ENCODE measurements at regions not wholly inside any gene's neighbourhood (a gene's known extent, or its start where the extent isn't known, plus 50 kb on each side); places are given as distances from the start of the nearest gene placed in this dataset.
"Not testable (repeated sequence)": the region's sequence is repeated elsewhere in the genome, so short reads cannot be mapped to it uniquely, and the experiment has no call there.

GRCh38 chr14:40025101-40025500 is 592.9 kb upstream of the FBXO33 start:
- no peak for TF ChIP-seq POLR2A (IDR thresholded peaks at IDR 0.05; ENCODE audit: low read depth, low read length)
- DNase-seq (ENCODE audit: insufficient read length, low spot score) (no peak), FAIRE-seq (no peak)

GRCh38 chr14:40010961-40011360 is 578.7 kb upstream of the FBXO33 start:
- no peak for FAIRE-seq
- TF ChIP-seq POLR2A (IDR thresholded peaks at IDR 0.05; ENCODE audit: low read depth, low read length), result no peak
- DNase-seq (ENCODE audit: insufficient read length, low spot score), result no peak

DNA sequence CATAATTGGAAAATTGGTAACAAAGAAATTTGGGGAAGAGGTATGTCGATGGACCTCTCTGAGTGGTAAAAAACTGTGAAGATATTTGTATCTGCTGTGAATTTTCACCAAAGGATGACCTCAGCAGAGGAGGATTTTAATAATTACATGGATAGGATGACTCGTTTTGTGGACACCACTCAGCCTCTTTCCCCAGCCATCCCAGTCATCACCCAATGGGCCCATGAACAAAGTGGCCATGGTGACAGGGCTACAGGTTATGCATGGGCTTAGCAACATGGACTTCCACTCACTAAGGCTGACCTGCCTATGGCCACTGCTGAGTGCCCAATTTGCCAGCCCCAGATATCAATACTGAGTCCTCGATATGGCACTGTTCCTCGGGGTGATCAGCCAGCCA is 577.5 kb upstream of the FBXO33 start:
- FAIRE-seq (no peak), DNase-seq (ENCODE audit: insufficient read length, low spot score) (no peak)
- TF ChIP-seq POLR2A (IDR thresholded peaks at IDR 0.05; ENCODE audit: low read depth, low read length), result no peak

- DNase-seq (ENCODE audit: insufficient read length, low spot score); FAIRE-seq: not testable (repeated sequence)
These were observed 576.1 kb upstream of the FBXO33 start for GRCh38 chr14:40008345-40008744.

DNA sequence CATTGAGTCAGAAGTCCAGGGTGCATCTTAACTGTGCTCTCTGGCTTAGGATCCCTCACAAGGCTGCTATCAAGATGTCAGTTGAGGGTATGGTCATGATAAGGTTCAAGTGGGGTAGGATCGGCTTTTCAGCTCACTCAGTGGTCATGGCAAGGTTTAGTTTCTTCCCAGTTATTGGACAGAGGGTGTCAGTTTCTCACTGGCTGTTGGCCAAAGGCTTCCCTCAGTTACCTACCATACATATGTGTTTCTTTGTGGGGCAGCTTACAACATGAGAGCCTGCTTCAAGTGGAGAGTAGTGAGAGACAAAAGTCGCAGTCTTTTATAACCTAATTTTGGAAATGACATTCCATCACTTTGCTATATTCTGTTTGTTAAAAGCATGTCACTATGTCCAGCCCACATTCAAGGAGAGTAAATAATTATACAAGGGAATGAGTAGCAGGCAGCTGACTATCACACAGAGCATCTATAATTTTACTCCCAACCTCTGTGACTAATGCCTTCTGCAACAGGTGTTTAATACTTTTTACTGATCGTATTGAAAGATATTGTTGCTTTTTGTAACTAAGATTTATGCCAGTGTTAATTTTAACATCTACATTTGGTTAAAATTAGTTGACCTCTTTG is 572.8 kb upstream of the FBXO33 start:
- no peak for FAIRE-seq
- no peak for TF ChIP-seq POLR2A (IDR thresholded peaks at IDR 0.05; ENCODE audit: low read depth, low read length)
- no peak for DNase-seq (ENCODE audit: insufficient read length, low spot score)

- FAIRE-seq (no peak), DNase-seq (ENCODE audit: insufficient read length, low spot score) (no peak)
- no peak for TF ChIP-seq POLR2A (IDR thresholded peaks at IDR 0.05; ENCODE audit: low read depth, low read length)
These were observed 571.5 kb upstream of the FBXO33 start for GRCh38 chr14:40003773-40004172.

DNA sequence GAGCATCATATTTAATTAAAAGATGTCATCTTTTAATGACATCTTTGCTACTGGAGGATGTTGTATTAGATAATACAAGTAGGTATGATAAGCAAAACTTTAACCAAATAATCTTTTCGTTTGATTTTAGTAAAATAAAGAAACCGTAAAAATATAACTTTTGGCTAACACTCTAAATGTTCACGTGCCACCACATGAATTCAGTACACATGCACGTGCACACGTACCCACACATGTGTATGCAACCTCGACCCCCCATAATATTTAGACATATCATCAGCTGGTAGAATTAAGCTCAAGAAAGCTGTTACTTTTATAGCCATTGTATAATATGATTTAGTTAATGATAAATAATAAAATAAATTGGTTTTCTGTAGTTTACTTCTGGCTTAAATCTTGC is 566.6 kb upstream of the FBXO33 start:
- FAIRE-seq (no peak), DNase-seq (ENCODE audit: insufficient read length, low spot score) (no peak)
- no peak for TF ChIP-seq POLR2A (IDR thresholded peaks at IDR 0.05; ENCODE audit: low read depth, low read length)

DNA sequence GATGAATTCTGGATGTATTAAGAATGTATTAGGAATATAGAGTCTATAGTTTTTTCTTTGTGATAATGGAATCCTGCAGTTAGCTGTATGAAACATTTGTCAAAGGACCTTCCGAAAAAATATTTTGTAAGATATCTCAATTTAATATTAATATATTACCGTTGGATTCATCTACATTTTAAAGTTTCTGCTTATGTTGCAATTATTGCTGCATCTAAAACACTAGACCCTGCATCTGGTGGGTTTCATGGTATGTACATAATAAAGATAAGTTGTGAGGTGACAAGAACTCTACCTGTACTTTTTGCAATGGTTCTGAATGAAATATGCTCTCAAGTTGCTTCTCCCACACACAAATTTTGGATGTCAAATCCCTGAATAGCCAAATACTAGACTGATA is 565.9 kb upstream of the FBXO33 start:
- TF ChIP-seq POLR2A (IDR thresholded peaks at IDR 0.05; ENCODE audit: low read depth, low read length), result no peak
- no peak for FAIRE-seq

DNA sequence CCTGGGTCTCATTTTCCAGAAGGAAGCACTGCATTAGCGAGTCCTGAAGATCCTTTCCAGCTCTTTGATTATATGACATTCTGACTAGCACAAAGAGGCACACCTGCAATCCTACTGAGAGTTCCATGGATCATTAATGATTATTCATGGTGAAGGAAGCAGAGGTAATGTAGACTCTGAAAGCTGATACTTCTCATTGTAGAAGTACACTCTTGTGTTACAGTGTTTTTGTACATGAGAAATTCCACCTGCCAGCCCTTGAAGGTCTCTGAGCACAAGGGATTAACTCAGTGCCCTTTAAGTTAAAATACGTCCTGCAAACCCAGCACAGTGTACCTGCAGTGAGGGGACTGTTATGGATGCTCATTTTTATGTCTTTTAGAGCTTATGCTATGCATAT is 558.8 kb upstream of the FBXO33 start:
- DNase-seq (ENCODE audit: insufficient read length, low spot score) (no peak), FAIRE-seq (no peak)
- no peak for TF ChIP-seq POLR2A (IDR thresholded peaks at IDR 0.05; ENCODE audit: low read depth, low read length)

More for the DNA sequence above, 565.9 kb upstream of the FBXO33 start:
- DNase-seq (ENCODE audit: insufficient read length, low spot score), result no peak

DNA sequence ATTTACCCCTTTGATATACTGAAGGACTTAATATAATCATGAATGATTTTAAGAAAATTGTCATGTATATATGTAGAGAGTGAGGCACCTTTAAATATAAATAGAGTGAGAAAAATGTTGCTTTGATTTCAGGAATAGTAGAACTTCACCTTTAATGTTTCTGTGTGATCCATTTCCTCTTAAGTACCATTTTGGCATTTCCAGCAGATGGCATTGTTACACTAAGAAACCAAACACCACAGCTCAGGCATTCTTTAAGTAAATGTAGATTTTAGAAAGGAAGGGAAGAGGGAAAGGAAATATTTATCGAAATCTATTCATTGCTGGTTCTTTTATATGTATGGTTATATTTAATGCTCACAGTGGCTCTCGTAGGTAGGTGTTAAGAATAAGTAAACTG is 556.7 kb upstream of the FBXO33 start:
- FAIRE-seq (no peak), DNase-seq (ENCODE audit: insufficient read length, low spot score) (no peak)
- no peak for TF ChIP-seq POLR2A (IDR thresholded peaks at IDR 0.05; ENCODE audit: low read depth, low read length)

GRCh38 chr14:39984323-39984722 is 552.1 kb upstream of the FBXO33 start:
- DNase-seq (ENCODE audit: insufficient read length, low spot score) (no peak), FAIRE-seq (no peak)
- no peak for TF ChIP-seq POLR2A (IDR thresholded peaks at IDR 0.05; ENCODE audit: low read depth, low read length)

DNA sequence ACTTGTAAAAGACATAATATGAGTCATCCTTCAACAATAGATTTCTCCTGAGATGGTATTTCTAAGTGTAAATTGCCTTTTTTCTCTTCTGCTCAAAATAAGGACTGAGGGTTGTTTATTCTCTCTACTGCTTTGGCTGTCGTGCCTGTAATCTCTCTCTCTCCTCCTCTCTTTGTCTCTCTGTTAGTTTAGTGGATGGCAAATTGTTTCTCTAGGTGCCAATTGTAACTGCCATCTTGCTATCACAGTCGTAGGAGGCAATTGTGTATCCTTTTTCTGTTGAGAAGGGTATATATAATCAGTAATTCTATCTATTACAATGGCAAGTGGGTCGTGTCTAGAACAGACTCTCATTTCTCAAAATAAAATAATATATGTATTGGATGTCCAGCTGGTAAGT is 545.0 kb upstream of the FBXO33 start:
- FAIRE-seq, result no peak
- no peak for TF ChIP-seq POLR2A (IDR thresholded peaks at IDR 0.05; ENCODE audit: low read depth, low read length)
- DNase-seq (ENCODE audit: insufficient read length, low spot score), result no peak

- FAIRE-seq (no peak), DNase-seq (ENCODE audit: insufficient read length, low spot score) (no peak)
- TF ChIP-seq POLR2A (IDR thresholded peaks at IDR 0.05; ENCODE audit: low read depth, low read length), result no peak
These were observed 541.8 kb upstream of the FBXO33 start for GRCh38 chr14:39974036-39974435.

GRCh38 chr14:39972704-39973103 is 540.5 kb upstream of the FBXO33 start:
- TF ChIP-seq POLR2A (IDR thresholded peaks at IDR 0.05; ENCODE audit: low read depth, low read length), result no peak
- no peak for FAIRE-seq
- no peak for DNase-seq (ENCODE audit: insufficient read length, low spot score)

GRCh38 chr14:39967885-39968284 is 535.7 kb upstream of the FBXO33 start:
- FAIRE-seq (no peak), DNase-seq (ENCODE audit: insufficient read length, low spot score) (no peak)
- no peak for TF ChIP-seq POLR2A (IDR thresholded peaks at IDR 0.05; ENCODE audit: low read depth, low read length)

- DNase-seq (ENCODE audit: insufficient read length, low spot score), result no peak
- no peak for FAIRE-seq
- no peak for TF ChIP-seq POLR2A (IDR thresholded peaks at IDR 0.05; ENCODE audit: low read depth, low read length)
These were observed 525.8 kb upstream of the FBXO33 start for GRCh38 chr14:39957987-39958386.
